Spleen (tissue), 11 donors: ENCODE measurements at regions not wholly inside any gene's neighbourhood (a gene's known extent, or its start where the extent isn't known, plus 50 kb on each side); places are given as distances from the start of the nearest gene placed in this dataset.
"Not testable (repeated sequence)": the region's sequence is repeated elsewhere in the genome, so short reads cannot be mapped to it uniquely, and the experiment has no call there.

ENCODE experiments used
- DNase-seq: peaks from one replicate; pipeline ENCODE4 v3.0.0-alpha.2; 2020
- H3K27ac ChIP-seq, 8 donors: fragments of 200-600 bp; sonication (generic) in 7 of 8; 1 replicate in 4 of 8; 2 replicates in 4 of 8; pipeline versions ENCODE4 v1.5.0 to v1.8.0; 2016 to 2021; ENCODE audit warnings: inconsistent platforms in 4 of 8, mild to moderate bottlenecking in 4 of 8, moderate library complexity in 1 of 8
- H3K27me3 ChIP-seq, 7 donors: fragments of 200-600 bp; sonication (generic) in 6 of 7; replicated peaks in 1 of 7; 1 replicate in 4 of 7; 2 replicates in 3 of 7; pipeline versions ENCODE4 v1.5.0 to v1.8.0; 2016 to 2021; ENCODE audit warnings: inconsistent platforms in 3 of 7, mild to moderate bottlenecking in 1 of 7
- H3K36me3 ChIP-seq, 6 donors: fragments of 200-600 bp; sonication (generic) in 5 of 6; 1 replicate in 4 of 6; 2 replicates in 2 of 6; pipeline versions ENCODE4 v1.5.0 to v1.8.0; 2016 to 2021; ENCODE audit warnings: inconsistent platforms in 2 of 6
- H3K4me1 ChIP-seq, 6 donors: fragments of 200-600 bp; sonication (generic) in 5 of 6; 1 replicate in 3 of 6; 2 replicates in 3 of 6; pipeline versions ENCODE4 v1.5.0 to v1.8.0; 2016 to 2021; ENCODE audit warnings: inconsistent platforms in 3 of 6
- H3K4me3 ChIP-seq, 8 donors: fragments of 200-600 bp; sonication (generic) in 7 of 8; 1 replicate in 4 of 8; 2 replicates in 4 of 8; pipeline versions ENCODE4 v1.5.0 to v1.8.0; 2016 to 2021; ENCODE audit warnings: inconsistent platforms in 4 of 8, mild to moderate bottlenecking in 4 of 8, moderate library complexity in 2 of 8
- H3K9me3 ChIP-seq, 8 donors: fragments of 200-600 bp; sonication (generic) in 7 of 8; 1 replicate in 4 of 8; 2 replicates in 4 of 8; pipeline versions ENCODE4 v1.5.0 to v1.8.0; 2016 to 2021; ENCODE audit warnings: inconsistent platforms in 4 of 8
- POLR2A ChIP-seq, 3 donors: fragments of 450-650 bp; IDR thresholded peaks; one replicate each; pipeline ENCODE4 v1.5.1; 2017; ENCODE audit warnings: antibody characterized with exemption in 3 of 3, mild to moderate bottlenecking in 1 of 3
- POLR2AphosphoS5 ChIP-seq, 3 donors: sonication (generic); formaldehyde crosslinking; IDR thresholded peaks; one replicate each; pipeline ENCODE4 v1.5.1; 2017; ENCODE audit warnings: antibody characterized with exemption in 3 of 3
- WGBS, 5 donors: extraction: QIAGEN DNeasy Blood & Tissue Kit in 3 of 5; methylation state at CpG; one replicate each; pipeline versions ENCODE4 v1.1.5 to v1.1.7; 2013 to 2018; 5-methylcytosine and 5-hydroxymethylcytosine counted together
- intact Hi-C: fragments of 100-400 bp; cut with DNase I; formaldehyde crosslinking; loops from one replicate; pipeline ENCODE4 v1.15.0; 2023; ENCODE audit warnings: low total_unique reads
- TF ChIP-seq, protein P1 (sequence below), 11 experiments: fragments of 200-600 bp in 7 of 11; fragments of 450-650 bp in 4 of 11; sonication (generic) in 4 of 11; IDR thresholded peaks in 8 of 11; conservative IDR thresholded peaks in 3 of 11; 1 replicate in 7 of 11; 2 replicates in 4 of 11; pipeline versions ENCODE4 v1.4.0 to v1.8.0; 2016 to 2021; ENCODE audit warnings: antibody characterized with exemption in 11 of 11, inconsistent platforms in 4 of 11, mild to moderate bottlenecking in 1 of 11
- donor health status: healthy with polysubstance abuse.
- donor health status: DM: no; HTN: no; CAD: no; lungs with moderate emphysema.
- donor health status: DM: no; HTN: no; CAD: no.
- donor health status: Bipolar disorder and iron deficiency.
- donor health status: healthy.
- donor health status: DM: no; HTN: no; CAD: no.
- donor health status: DM: yes; HTN: yes; CAD: no.

DNA sequence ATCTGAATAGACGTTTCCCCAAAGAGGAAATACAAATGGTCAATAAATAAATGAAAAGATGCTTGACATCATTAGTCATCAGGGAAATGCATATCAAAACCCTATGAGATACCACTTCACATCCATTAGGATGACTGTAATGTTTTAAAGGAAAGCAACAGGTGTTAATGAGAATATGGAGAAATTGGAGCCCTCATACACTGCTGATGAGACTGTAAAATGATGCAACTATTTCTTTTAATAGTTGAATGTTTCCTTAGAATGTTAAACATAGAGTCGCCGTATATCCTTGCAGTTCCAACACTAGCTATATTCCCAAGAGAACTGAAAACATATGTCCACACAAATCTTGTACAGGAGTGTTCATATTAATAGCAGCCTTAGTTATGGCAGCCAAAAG, 133.2 kb downstream of the SLC38A4 start:
- Histone ChIP-seq H3K27me3 (no peaks in the 10 kb centered on the region), H3K36me3 (no peaks in the 10 kb centered on the region), H3K27ac (no peak overlapping the region), H3K4me1 (no peaks in the 10 kb centered on the region), H3K4me3 (no peak overlapping the region), H3K9me3 (peaks cover 0 to 10% (median under 1%) of the 10 kb centered on the region in 8 donors)
- TF ChIP-seq POLR2AphosphoS5 (IDR thresholded peaks at IDR 0.05) (no peak), POLR2A (IDR thresholded peaks at IDR 0.05) (no peak)
- TF ChIP-seq, protein P1, sequence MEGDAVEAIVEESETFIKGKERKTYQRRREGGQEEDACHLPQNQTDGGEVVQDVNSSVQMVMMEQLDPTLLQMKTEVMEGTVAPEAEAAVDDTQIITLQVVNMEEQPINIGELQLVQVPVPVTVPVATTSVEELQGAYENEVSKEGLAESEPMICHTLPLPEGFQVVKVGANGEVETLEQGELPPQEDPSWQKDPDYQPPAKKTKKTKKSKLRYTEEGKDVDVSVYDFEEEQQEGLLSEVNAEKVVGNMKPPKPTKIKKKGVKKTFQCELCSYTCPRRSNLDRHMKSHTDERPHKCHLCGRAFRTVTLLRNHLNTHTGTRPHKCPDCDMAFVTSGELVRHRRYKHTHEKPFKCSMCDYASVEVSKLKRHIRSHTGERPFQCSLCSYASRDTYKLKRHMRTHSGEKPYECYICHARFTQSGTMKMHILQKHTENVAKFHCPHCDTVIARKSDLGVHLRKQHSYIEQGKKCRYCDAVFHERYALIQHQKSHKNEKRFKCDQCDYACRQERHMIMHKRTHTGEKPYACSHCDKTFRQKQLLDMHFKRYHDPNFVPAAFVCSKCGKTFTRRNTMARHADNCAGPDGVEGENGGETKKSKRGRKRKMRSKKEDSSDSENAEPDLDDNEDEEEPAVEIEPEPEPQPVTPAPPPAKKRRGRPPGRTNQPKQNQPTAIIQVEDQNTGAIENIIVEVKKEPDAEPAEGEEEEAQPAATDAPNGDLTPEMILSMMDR (IDR thresholded peaks at IDR 0.05 in 8 of 11, conservative IDR thresholded peaks at IDR 0.05 in 3 of 11), result no peak
- no peak for DNase-seq
- intact Hi-C loops, result no loop called here
- WGBS, 5 donors, result 86 to 93% (median 90%) methylated on average over 3 of the region's 3 CpGs

DNA sequence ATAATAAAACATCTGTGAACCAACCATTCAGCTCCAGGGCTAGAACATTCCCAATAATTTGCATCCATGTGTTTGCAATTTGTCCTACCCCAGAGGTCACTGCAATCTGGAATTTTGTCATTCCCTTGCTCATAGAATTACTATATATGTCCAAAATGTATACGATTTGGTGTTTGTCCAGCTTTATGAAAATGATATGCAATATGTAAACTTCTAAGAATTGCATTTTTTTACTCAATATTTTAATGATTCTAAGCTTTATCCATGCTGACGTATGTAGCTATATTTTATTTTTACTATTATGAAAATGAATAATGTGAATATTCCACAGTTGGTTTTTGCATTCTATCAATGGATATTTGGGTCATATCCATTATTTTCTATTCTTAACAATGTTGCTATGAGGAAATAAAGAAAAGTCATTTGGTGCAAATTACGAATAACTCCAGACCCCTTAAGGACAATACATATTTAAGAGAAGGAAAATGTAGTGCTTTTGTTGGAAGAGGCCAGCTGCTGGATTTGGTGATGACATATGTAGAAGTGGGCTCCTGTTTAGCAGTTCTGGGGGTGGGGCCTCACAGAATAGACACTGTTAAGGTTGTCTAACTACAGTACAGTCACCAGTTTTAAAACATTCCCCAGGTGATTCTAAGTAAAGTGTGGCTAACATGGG, 139.4 kb downstream of the SLC38A4 start:
- Histone ChIP-seq H3K9me3 (peaks cover 0 to 12% (median 0%) of the 10 kb centered on the region in 8 donors), H3K27me3 (no peaks in the 10 kb centered on the region), H3K4me1 (no peaks in the 10 kb centered on the region), H3K27ac (no peak overlapping the region), H3K36me3 (no peaks in the 10 kb centered on the region), H3K4me3 (no peak overlapping the region)
- intact Hi-C loops, result no loop called here
- TF ChIP-seq POLR2AphosphoS5 (IDR thresholded peaks at IDR 0.05) (no peak), POLR2A (IDR thresholded peaks at IDR 0.05) (no peak)
- TF ChIP-seq, protein P1 (IDR thresholded peaks at IDR 0.05 in 8 of 11, conservative IDR thresholded peaks at IDR 0.05 in 3 of 11), result no peak
- no peak for DNase-seq
- WGBS, 5 donors, result 86 to 99% (median 93%) methylated on average over 3 of the region's 3 CpGs

GRCh38 chr12:46684243-46684642, 141.6 kb downstream of the SLC38A4 start:
- 88 to 98% (median 95%) methylated on average over 3 of the region's 3 CpGs for WGBS, 5 donors

DNA sequence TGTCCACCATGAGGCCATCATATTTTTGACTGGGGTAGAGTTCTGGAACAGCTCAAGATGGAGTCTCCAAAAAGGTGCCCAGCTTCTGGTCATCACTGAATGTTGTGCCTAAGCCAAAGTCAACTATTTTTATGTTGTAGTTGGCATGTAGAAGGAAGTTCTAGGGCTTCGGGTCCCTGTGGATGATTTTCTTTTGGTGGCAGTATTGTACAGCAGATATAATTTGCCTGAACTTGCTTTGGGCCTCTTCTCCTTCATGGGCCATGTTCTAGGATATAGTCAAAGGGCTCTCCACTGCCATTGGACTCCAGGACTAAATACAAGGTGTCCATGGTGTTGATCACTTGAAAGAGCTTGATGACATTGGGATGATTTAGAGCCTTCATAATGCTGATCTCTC, 143.6 kb downstream of the SLC38A4 start:
- Histone ChIP-seq H3K4me3 (no peak overlapping the region), H3K36me3 (no peaks in the 10 kb centered on the region), H3K27me3 (no peaks in the 10 kb centered on the region), H3K27ac (no peak overlapping the region), H3K9me3 (peaks cover 0 to 12% (median 0%) of the 10 kb centered on the region in 8 donors), H3K4me1 (no peaks in the 10 kb centered on the region)
- TF ChIP-seq, protein P1 (IDR thresholded peaks at IDR 0.05 in 8 of 11, conservative IDR thresholded peaks at IDR 0.05 in 3 of 11), result no peak
- no peak for TF ChIP-seq POLR2AphosphoS5 (IDR thresholded peaks at IDR 0.05)
- no peak for TF ChIP-seq POLR2A (IDR thresholded peaks at IDR 0.05)
- DNase-seq, result no peak
- intact Hi-C loops, result no loop called here
- 83 to 93% (median 92%) methylated on average over 1 of the region's 1 CpG for WGBS, 5 donors

More at GRCh38 chr12:46684243-46684642, 141.6 kb downstream of the SLC38A4 start:
- H3K36me3 ChIP-seq, H3K4me3 ChIP-seq, intact Hi-C loops, H3K4me1 ChIP-seq, H3K27me3 ChIP-seq, DNase-seq, H3K27ac ChIP-seq: not testable (repeated sequence)
- H3K9me3 ChIP-seq, result peaks cover 0 to 12% (median 0%) of the 10 kb centered on the region in 8 donors
